Osteoblast (primary cell): ENCODE measurements at regions not wholly inside any gene's neighbourhood (a gene's known extent, or its start where the extent isn't known, plus 50 kb on each side); places are given as distances from the start of the nearest gene placed in this dataset.

Experiments
- DNase-seq: peaks from one replicate; pipeline ENCODE4 v3.0.0; 2011; ENCODE audit warnings: low spot score, mixed read lengths; ENCODE audit not compliant: insufficient read length; ENCODE audit errors: missing footprints
- H2AFZ ChIP-seq: 2 replicates; pipeline ENCODE4 v1.6.0; 2011; ENCODE audit warnings: mild to moderate bottlenecking, low read length
- H3K27ac ChIP-seq: 2 replicates; pipeline ENCODE4 v1.5.1; 2011; ENCODE audit warnings: mild to moderate bottlenecking, low read depth, low read length, moderate library complexity
- H3K27me3 ChIP-seq: 2 replicates; pipeline ENCODE4 v1.6.0; 2012; ENCODE audit warnings: mild to moderate bottlenecking, control low read depth, inconsistent platforms, low read length, moderate library complexity; ENCODE audit not compliant: insufficient read depth
- H3K36me3 ChIP-seq: 2 replicates; pipeline ENCODE4 v1.5.1; 2011; ENCODE audit warnings: mild to moderate bottlenecking, low read length, control low read depth, moderate library complexity; ENCODE audit not compliant: insufficient read depth
- H3K4me1 ChIP-seq: 2 replicates; pipeline ENCODE4 v1.5.1; 2011; ENCODE audit warnings: mild to moderate bottlenecking, low read length, control low read depth, moderate library complexity; ENCODE audit not compliant: insufficient read depth
- H3K4me2 ChIP-seq: 2 replicates; pipeline ENCODE4 v1.6.0; 2011; ENCODE audit warnings: mild to moderate bottlenecking, low read length; ENCODE audit not compliant: insufficient read depth
- H3K4me3 ChIP-seq: fragments of 200-600 bp; sonication (generic); 3 replicates; pipeline ENCODE4 v1.5.1; 2012; ENCODE audit warnings: mild to moderate bottlenecking, low read length, inconsistent platforms; ENCODE audit not compliant: insufficient read depth
- H3K79me2 ChIP-seq: 2 replicates; pipeline ENCODE4 v1.6.0; 2012; ENCODE audit warnings: mild to moderate bottlenecking, low read length, control low read depth, inconsistent platforms; ENCODE audit not compliant: insufficient read depth
- H3K9me3 ChIP-seq: 2 replicates; pipeline ENCODE4 v1.5.1; 2011; ENCODE audit warnings: low read depth, low read length, control low read depth
- H4K20me1 ChIP-seq: 2 replicates; pipeline ENCODE4 v1.6.0; 2012; ENCODE audit warnings: mild to moderate bottlenecking, low read length, control low read depth; ENCODE audit not compliant: insufficient read depth
- TF ChIP-seq, protein P1 (sequence below): IDR thresholded peaks from 2 replicates; pipeline ENCODE4 v1.5.1; 2011; ENCODE audit warnings: mild to moderate bottlenecking, low read depth, low read length, moderate library complexity; ENCODE audit errors: extremely low read depth

DNA sequence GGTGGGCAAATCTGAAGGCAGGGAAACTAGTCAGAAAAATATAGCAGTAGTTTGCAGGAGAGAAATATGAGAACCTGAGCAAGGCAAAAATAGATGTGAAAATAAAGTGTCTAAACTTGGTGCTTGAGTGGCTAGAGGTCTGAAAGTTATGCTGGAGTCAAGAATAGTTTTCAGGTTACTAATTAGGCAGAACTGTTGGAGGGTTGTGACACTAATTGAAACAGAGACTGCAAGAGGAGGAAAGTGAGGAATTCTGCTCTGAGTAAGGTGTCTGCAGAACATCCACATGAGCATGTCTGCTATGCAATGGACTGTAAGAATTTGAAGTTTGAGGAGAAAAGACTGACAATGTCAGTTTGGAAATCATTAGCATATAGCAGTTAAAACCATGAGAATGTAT lies 444.0 kb upstream of the LRRTM1 start:
- no peaks in the 10 kb centered on the region for H4K20me1 ChIP-seq
- no peak overlapping the region for H3K4me2 ChIP-seq
- H3K36me3 ChIP-seq: no peaks in the 10 kb centered on the region
- no peaks in the 10 kb centered on the region for H3K79me2 ChIP-seq
- no peak for DNase-seq
- TF ChIP-seq, protein P1, sequence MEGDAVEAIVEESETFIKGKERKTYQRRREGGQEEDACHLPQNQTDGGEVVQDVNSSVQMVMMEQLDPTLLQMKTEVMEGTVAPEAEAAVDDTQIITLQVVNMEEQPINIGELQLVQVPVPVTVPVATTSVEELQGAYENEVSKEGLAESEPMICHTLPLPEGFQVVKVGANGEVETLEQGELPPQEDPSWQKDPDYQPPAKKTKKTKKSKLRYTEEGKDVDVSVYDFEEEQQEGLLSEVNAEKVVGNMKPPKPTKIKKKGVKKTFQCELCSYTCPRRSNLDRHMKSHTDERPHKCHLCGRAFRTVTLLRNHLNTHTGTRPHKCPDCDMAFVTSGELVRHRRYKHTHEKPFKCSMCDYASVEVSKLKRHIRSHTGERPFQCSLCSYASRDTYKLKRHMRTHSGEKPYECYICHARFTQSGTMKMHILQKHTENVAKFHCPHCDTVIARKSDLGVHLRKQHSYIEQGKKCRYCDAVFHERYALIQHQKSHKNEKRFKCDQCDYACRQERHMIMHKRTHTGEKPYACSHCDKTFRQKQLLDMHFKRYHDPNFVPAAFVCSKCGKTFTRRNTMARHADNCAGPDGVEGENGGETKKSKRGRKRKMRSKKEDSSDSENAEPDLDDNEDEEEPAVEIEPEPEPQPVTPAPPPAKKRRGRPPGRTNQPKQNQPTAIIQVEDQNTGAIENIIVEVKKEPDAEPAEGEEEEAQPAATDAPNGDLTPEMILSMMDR: no peak
- H3K27me3 ChIP-seq: no peaks in the 10 kb centered on the region
- H2AFZ ChIP-seq: no peak overlapping the region
- H3K9me3 ChIP-seq: no peaks in the 10 kb centered on the region
- no peaks in the 10 kb centered on the region for H3K4me1 ChIP-seq
- no peak overlapping the region for H3K4me3 ChIP-seq
- no peak overlapping the region for H3K27ac ChIP-seq

DNA sequence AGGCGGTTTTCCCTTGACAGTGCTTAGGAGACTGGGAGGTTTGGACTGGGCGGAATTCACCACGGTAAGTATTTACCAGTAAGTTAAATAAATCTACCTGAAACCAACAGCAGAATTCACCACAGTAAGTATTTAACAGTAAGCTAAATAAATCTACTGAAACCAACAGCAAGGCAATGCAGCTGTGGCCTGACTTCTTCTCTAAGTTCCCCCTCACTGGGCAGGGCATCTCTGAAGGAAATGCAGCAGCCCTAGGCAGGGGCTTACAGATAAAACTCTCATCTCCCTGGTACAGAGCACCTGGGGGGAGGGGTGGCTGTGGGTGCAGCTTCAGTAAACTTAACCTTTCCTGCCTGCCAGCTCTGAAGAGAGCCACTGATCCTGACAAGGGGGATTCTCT lies 432.5 kb upstream of the LRRTM1 start:
- Histone ChIP-seq H3K4me2 (no peak overlapping the region), H3K4me1 (no peaks in the 10 kb centered on the region), H4K20me1 (no peaks in the 10 kb centered on the region), H3K27me3 (no peaks in the 10 kb centered on the region), H3K4me3 (no peak overlapping the region), H3K36me3 (no peaks in the 10 kb centered on the region), H3K27ac (no peak overlapping the region), H2AFZ (no peak overlapping the region), H3K9me3 (peaks cover 2% of the 10 kb centered on the region), H3K79me2 (no peaks in the 10 kb centered on the region)
- TF ChIP-seq, protein P1: no peak
- no peak for DNase-seq

DNA sequence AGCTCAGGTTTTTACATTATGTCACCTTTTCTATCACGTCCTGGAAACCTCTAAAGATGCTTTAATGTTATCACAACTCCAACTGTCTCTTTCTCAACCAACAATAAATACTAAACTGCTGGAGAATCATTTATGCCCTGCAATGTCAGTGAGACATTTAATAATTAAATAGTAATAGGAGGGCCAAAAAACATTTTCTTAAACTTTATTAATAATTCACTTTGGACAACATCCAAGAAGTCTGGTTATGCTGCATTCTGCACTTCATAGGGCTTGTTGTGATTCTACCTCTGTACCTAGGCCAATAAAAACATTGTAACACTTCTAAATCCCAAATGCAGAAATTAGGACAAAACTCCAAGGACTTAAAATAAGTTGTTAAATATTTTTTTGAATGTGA lies 420.4 kb upstream of the LRRTM1 start:
- no peaks in the 10 kb centered on the region for H3K9me3 ChIP-seq
- TF ChIP-seq, protein P1: no peak

DNA sequence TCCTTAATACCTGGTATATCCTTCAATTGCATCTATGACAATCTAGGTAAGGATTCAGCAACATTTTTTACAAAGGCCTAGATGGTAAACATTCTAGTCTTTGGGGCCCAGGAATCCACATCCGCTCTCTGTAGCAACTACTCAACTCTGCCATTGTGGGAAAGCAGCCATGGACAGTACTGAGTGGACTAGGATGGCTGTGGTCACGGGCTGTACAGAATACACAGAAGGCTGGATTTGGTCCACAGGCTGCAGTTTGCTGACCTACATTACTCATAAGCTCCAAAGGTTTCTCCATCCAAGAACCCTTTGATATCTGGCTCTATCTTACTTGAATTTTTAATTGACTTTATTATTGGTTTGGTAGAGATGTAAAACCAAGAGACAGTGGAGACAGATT lies 418.3 kb upstream of the LRRTM1 start:
- DNase-seq: no peak
- Histone ChIP-seq H3K27ac (no peak overlapping the region), H3K4me1 (no peaks in the 10 kb centered on the region), H3K79me2 (no peaks in the 10 kb centered on the region), H4K20me1 (no peaks in the 10 kb centered on the region), H3K27me3 (no peaks in the 10 kb centered on the region), H2AFZ (no peak overlapping the region), H3K36me3 (no peaks in the 10 kb centered on the region), H3K4me3 (no peak overlapping the region), H3K4me2 (no peak overlapping the region), H3K9me3 (peaks cover 2% of the 10 kb centered on the region)
- TF ChIP-seq, protein P1: no peak

More for the DNA sequence above, 420.4 kb upstream of the LRRTM1 start:
- no peaks in the 10 kb centered on the region for H3K4me1 ChIP-seq
- no peak overlapping the region for H2AFZ ChIP-seq
- H3K27ac ChIP-seq: no peak overlapping the region
- H3K36me3 ChIP-seq: no peaks in the 10 kb centered on the region
- no peak overlapping the region for H3K4me2 ChIP-seq
- no peaks in the 10 kb centered on the region for H3K79me2 ChIP-seq
- no peak overlapping the region for H3K4me3 ChIP-seq
- no peaks in the 10 kb centered on the region for H3K27me3 ChIP-seq
- DNase-seq: no peak
- H4K20me1 ChIP-seq: no peaks in the 10 kb centered on the region
